ENCODE measurements at regions not wholly inside any gene's neighbourhood (a gene's known extent, or its start where the extent isn't known, plus 50 kb on each side); places are given as distances from the start of the nearest gene placed in this dataset.

- no peaks in the 10 kb centered on the region for H3K4me1 Mint-ChIP-seq
- Histone ChIP-seq H2AK5ac (ENCODE audit: insufficient read length, low read length) (no peak overlapping the region), H3K9me3 (ENCODE audit: control insufficient read depth, low read depth, low read length) (no peaks in the 10 kb centered on the region), H4K8ac (replicated peaks; ENCODE audit: insufficient read length, low read depth, low read length) (no peak overlapping the region), H3K79me2 (ENCODE audit: insufficient read depth, low read length) (no peaks in the 10 kb centered on the region), H3K4me2 (ENCODE audit: insufficient read depth, insufficient read length, low read length) (no peak overlapping the region), H4K20me1 (ENCODE audit: control insufficient read depth, insufficient read depth, insufficient read length) (no peaks in the 10 kb centered on the region), H2BK120ac (ENCODE audit: low read depth, low read length, poor library complexity, severe bottlenecking) (no peak overlapping the region), H2BK12ac (ENCODE audit: insufficient read length, low read depth, low read length) (no peak overlapping the region), H3T11ph (ENCODE audit: low read length) (no peak overlapping the region), H3K9ac (ENCODE audit: extremely low read depth, insufficient read length, low read length) (no peak overlapping the region), H4K91ac (ENCODE audit: insufficient read length, low read depth, low read length) (no peak overlapping the region), H3K27ac (ENCODE audit: insufficient read length, low read depth, low read length) (no peak overlapping the region), H2AFZ (ENCODE audit: low read length) (no peak overlapping the region), H2BK15ac (ENCODE audit: low read depth, low read length) (no peak overlapping the region), H3K4me1 (ENCODE audit: insufficient read depth, low read length) (no peaks in the 10 kb centered on the region), H3K4ac (ENCODE audit: low read depth, low read length) (no peak overlapping the region), H3K23me2 (ENCODE audit: insufficient read length, low read depth, low read length, poor library complexity, severe bottlenecking) (no peaks in the 10 kb centered on the region), H2BK20ac (ENCODE audit: low read depth, low read length, poor library complexity, severe bottlenecking) (no peak overlapping the region), H3K14ac (ENCODE audit: insufficient read depth, low read length) (no peak overlapping the region), H3K56ac (ENCODE audit: insufficient read length, low read depth, low read length) (no peak overlapping the region), H4K5ac (ENCODE audit: insufficient read length, low read depth, low read length) (no peak overlapping the region), H3K18ac (ENCODE audit: insufficient read length, low read depth, low read length) (no peak overlapping the region), H3K27me3 (ENCODE audit: insufficient read depth, low read length) (no peaks in the 10 kb centered on the region), H3K79me1 (ENCODE audit: insufficient read depth, low read depth, low read length, poor library complexity, severe bottlenecking) (no peaks in the 10 kb centered on the region), H3K23ac (ENCODE audit: insufficient read length, low read depth, low read length) (no peak overlapping the region), H2BK5ac (ENCODE audit: insufficient read length, low read length) (no peak overlapping the region)
- H3K27me3 Mint-ChIP-seq (ENCODE audit: low read depth), result peaks cover 22% of the 10 kb centered on the region
- no peaks in the 10 kb centered on the region for H3K36me3 Mint-ChIP-seq (ENCODE audit: insufficient read depth in 1 of 3, low read depth in 3 of 3)
- peaks cover 0 to 2% of the 10 kb centered on the region in 2 experiments; a peak in 1 of 5 replicates for H3K9me3 Mint-ChIP-seq
- H3K4me3 Mint-ChIP-seq, result no peak overlapping the region
- no peak overlapping the region for H3K27ac Mint-ChIP-seq
- DNase-seq, result no peak
- TF ChIP-seq, protein P1, sequence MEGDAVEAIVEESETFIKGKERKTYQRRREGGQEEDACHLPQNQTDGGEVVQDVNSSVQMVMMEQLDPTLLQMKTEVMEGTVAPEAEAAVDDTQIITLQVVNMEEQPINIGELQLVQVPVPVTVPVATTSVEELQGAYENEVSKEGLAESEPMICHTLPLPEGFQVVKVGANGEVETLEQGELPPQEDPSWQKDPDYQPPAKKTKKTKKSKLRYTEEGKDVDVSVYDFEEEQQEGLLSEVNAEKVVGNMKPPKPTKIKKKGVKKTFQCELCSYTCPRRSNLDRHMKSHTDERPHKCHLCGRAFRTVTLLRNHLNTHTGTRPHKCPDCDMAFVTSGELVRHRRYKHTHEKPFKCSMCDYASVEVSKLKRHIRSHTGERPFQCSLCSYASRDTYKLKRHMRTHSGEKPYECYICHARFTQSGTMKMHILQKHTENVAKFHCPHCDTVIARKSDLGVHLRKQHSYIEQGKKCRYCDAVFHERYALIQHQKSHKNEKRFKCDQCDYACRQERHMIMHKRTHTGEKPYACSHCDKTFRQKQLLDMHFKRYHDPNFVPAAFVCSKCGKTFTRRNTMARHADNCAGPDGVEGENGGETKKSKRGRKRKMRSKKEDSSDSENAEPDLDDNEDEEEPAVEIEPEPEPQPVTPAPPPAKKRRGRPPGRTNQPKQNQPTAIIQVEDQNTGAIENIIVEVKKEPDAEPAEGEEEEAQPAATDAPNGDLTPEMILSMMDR (conservative IDR thresholded peaks at IDR 0.05), result no peak
- WGBS (ENCODE audit: extremely low coverage, insufficient read length, low lambda C conversion rate), result no CpG with 5 or more reads among the region's 3 CpGs
Observed at GRCh38 chr5:135105105-135105484, 71.1 kb upstream of the PITX1 start.
